Keratinocyte (primary cell): ENCODE measurements at regions not wholly inside any gene's neighbourhood (a gene's known extent, or its start where the extent isn't known, plus 50 kb on each side); places are given as distances from the start of the nearest gene placed in this dataset.

Experiments
- EZH2 ChIP-seq: IDR thresholded peaks from one replicate; pipeline ENCODE4 v1.6.1; 2012; ENCODE audit warnings: inconsistent platforms, mild to moderate bottlenecking, low read length, moderate library complexity
- TF ChIP-seq, protein P1 (sequence below), 3 experiments: IDR thresholded peaks in 1 of 3; conservative IDR thresholded peaks in 1 of 3; optimal IDR thresholded peaks in 1 of 3; 2 replicates in 2 of 3; 3 replicates in 1 of 3; pipeline versions ENCODE3 to v1.5.1; 2011; ENCODE audit warnings: low read length in 3 of 3, mild to moderate bottlenecking in 3 of 3, moderate library complexity in 2 of 3, control low read depth in 1 of 3, inconsistent platforms in 1 of 3; ENCODE audit not compliant: insufficient read depth in 2 of 3; ENCODE audit errors: extremely low read depth in 1 of 3

DNA sequence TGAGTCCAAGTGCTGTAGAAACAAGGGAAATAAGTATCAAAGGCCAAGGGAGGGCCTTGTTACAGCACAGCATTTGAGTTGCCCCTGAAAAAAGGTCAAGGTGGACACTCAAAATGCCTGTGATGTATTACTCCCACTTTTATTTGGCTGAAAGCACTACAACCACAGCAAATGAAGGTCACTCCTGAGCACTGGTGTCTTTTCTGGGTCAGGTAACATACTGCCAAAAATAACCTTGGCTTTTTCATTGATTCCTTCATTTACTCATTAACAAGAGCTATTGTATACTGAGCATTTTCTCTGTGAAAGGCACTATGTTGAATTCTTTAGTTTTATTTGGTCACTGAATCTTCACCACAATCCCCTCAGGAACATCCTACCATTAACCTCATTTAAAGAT, 590.3 kb downstream of the BCL11A start:
- TF ChIP-seq, protein P1, sequence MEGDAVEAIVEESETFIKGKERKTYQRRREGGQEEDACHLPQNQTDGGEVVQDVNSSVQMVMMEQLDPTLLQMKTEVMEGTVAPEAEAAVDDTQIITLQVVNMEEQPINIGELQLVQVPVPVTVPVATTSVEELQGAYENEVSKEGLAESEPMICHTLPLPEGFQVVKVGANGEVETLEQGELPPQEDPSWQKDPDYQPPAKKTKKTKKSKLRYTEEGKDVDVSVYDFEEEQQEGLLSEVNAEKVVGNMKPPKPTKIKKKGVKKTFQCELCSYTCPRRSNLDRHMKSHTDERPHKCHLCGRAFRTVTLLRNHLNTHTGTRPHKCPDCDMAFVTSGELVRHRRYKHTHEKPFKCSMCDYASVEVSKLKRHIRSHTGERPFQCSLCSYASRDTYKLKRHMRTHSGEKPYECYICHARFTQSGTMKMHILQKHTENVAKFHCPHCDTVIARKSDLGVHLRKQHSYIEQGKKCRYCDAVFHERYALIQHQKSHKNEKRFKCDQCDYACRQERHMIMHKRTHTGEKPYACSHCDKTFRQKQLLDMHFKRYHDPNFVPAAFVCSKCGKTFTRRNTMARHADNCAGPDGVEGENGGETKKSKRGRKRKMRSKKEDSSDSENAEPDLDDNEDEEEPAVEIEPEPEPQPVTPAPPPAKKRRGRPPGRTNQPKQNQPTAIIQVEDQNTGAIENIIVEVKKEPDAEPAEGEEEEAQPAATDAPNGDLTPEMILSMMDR (optimal IDR thresholded peaks at IDR 0.05 in 1 of 3, IDR thresholded peaks at IDR 0.05 in 1 of 3, conservative IDR thresholded peaks at IDR 0.05 in 1 of 3; ENCODE audit: extremely low read depth in 1 of 3, insufficient read depth in 2 of 3, low read length in 3 of 3): no peak
- no peak for TF ChIP-seq EZH2
